GM12801 (cell line): ENCODE measurements at regions not wholly inside any gene's neighbourhood (a gene's known extent, or its start where the extent isn't known, plus 50 kb on each side); places are given as distances from the start of the nearest gene placed in this dataset.

Source experiments
- CTCF ChIP-seq: IDR thresholded peaks from one replicate; pipeline ENCODE4 v1.5.1; 2011; ENCODE audit warnings: control low read depth; ENCODE audit not compliant: insufficient read length; ENCODE audit errors: extremely low read depth

GRCh38 chr6:166046982-166047381 is 120.7 kb downstream of the TBXT start:
- TF ChIP-seq CTCF = no peak

GRCh38 chr6:166046226-166046625 is 121.4 kb downstream of the TBXT start:
- TF ChIP-seq CTCF = no peak

GRCh38 chr6:166045860-166046200 is 121.8 kb downstream of the TBXT start:
- no peak for TF ChIP-seq CTCF

GRCh38 chr6:166045173-166045859 is 122.3 kb downstream of the TBXT start:
- no peak for TF ChIP-seq CTCF

- TF ChIP-seq CTCF = no peak
Measured at GRCh38 chr6:166041277-166041676, 126.4 kb downstream of the TBXT start.

- no peak for TF ChIP-seq CTCF
Measured at GRCh38 chr6:166040292-166040691, 127.4 kb downstream of the TBXT start.

- TF ChIP-seq CTCF = no peak
Measured at GRCh38 chr6:166036316-166037095, 131.1 kb downstream of the TBXT start.
